MM.1S (cell line): ENCODE measurements at regions not wholly inside any gene's neighbourhood (a gene's known extent, or its start where the extent isn't known, plus 50 kb on each side); places are given as distances from the start of the nearest gene placed in this dataset.

ENCODE experiments used
- EZH2 ChIP-seq: fragments of 300-600 bp; sonication (generic); optimal IDR thresholded peaks from 2 replicates; pipeline ENCODE3; 2017; ENCODE audit warnings: low read depth, mild to moderate bottlenecking, antibody characterized with exemption, low read length, mixed read lengths
- EZH2phosphoT487 ChIP-seq: fragments of 300-600 bp; sonication (generic); IDR thresholded peaks from 2 replicates; pipeline ENCODE4 v1.6.1; 2018; ENCODE audit warnings: antibody characterized with exemption, low read length
- TF ChIP-seq, protein P1 (sequence below): fragments of 300-600 bp; sonication (generic); IDR thresholded peaks from 2 replicates; pipeline ENCODE4 v1.5.1; 2016; ENCODE audit warnings: antibody characterized with exemption, low read length, mixed read lengths

DNA sequence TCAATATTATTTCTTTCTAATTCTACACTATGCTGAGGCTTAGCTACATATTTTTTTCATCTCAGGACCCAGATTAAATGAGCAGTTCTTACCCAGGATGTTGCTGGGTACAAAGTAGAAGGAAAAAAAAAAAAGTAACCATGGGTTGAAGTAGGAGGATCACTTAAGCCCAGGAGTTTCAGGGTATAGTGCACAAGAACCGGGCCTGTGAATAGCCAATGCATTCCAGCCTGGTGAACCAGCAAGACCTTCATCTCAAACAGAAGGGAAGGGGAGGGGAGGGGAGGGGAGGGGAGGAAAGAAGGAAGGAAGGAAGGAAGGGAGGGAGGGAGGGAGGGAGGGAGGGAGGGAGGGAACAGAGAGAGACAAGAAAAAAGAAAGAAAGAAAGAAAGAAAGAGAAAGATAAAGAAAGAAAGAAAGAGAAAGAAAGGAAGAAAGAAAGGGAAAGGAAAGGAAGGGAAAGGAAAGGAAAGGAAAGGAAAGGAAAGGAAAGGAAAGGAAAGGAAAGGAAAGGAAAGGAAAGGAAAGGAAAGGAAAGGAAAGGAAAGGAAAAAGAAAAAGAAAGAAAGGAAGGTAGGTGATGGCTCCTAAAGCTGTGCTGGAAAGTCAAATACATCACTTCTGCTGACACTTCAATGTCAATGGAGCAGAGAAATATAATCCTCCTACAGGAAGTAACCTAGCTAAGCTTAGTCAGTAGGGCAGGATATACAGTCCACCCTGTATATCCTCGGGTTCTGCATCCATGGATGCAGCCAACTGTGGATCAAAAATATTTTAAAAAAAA, 206.8 kb upstream of the TGFBR2 start:
- TF ChIP-seq, protein P1, sequence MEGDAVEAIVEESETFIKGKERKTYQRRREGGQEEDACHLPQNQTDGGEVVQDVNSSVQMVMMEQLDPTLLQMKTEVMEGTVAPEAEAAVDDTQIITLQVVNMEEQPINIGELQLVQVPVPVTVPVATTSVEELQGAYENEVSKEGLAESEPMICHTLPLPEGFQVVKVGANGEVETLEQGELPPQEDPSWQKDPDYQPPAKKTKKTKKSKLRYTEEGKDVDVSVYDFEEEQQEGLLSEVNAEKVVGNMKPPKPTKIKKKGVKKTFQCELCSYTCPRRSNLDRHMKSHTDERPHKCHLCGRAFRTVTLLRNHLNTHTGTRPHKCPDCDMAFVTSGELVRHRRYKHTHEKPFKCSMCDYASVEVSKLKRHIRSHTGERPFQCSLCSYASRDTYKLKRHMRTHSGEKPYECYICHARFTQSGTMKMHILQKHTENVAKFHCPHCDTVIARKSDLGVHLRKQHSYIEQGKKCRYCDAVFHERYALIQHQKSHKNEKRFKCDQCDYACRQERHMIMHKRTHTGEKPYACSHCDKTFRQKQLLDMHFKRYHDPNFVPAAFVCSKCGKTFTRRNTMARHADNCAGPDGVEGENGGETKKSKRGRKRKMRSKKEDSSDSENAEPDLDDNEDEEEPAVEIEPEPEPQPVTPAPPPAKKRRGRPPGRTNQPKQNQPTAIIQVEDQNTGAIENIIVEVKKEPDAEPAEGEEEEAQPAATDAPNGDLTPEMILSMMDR, result no peak
- TF ChIP-seq EZH2phosphoT487 (no peak), EZH2 (no peak)
